T-cell (primary cell): ENCODE measurements at regions not wholly inside any gene's neighbourhood (a gene's known extent, or its start where the extent isn't known, plus 50 kb on each side); places are given as distances from the start of the nearest gene placed in this dataset.
"Not testable (repeated sequence)": the region's sequence is repeated elsewhere in the genome, so short reads cannot be mapped to it uniquely, and the experiment has no call there.

Experiments
- ATAC-seq, 4 experiments: fragments of 200-7000 bp in 3 of 4; fragments of 150-1000 bp in 1 of 4; cut with Tn5 transposase; replicated peaks in 1 of 4; 1 replicate in 3 of 4; 2 replicates in 1 of 4; pipeline ENCODE4 v1.10.0; 2021; ENCODE audit warnings: moderate library complexity in 3 of 4, mild to moderate bottlenecking in 2 of 4, moderate number of reproducible peaks in 1 of 4
- CTCF ChIA-PET, 2 donors: fragments of 300-600 bp; sonication (Branson Sonifier 250); formaldehyde crosslinking; loops; one replicate each; lab custom pipeline; 2022; ENCODE audit warnings: antibody characterized with exemption in 2 of 2; lab: Charles Lee
- POLR2A ChIA-PET, 2 donors: fragments of 300-600 bp; sonication (Branson Sonifier 250); formaldehyde crosslinking; loops; one replicate each; lab custom pipeline; 2022; ENCODE audit warnings: antibody characterized with exemption in 2 of 2; lab: Charles Lee
- DNase-seq, 35 experiments: peaks; one replicate each; pipeline versions ENCODE4 v3.0.0 to v3.0.0-alpha.2; 2013 to 2023
- H3K27ac ChIP-seq: one replicate; pipeline ENCODE4 v1.5.1; 2013; ENCODE audit warnings: low read length
- H3K27me3 ChIP-seq, 2 experiments: replicated peaks in 1 of 2; 1 replicate in 1 of 2; 2 replicates in 1 of 2; pipeline versions ENCODE4 v1.6.1 to v1.7.0; 2013; ENCODE audit warnings: low read length in 1 of 2, mixed read lengths in 1 of 2; ENCODE audit not compliant: control insufficient read depth in 2 of 2, insufficient read depth in 2 of 2; ENCODE audit errors: extremely low read depth in 1 of 2
- H3K36me3 ChIP-seq, 2 donors: 1 replicate in 1 of 2; 2 replicates in 1 of 2; pipeline versions ENCODE4 v1.6.1 to v1.7.0; 2013; ENCODE audit warnings: low read length in 1 of 2; ENCODE audit not compliant: control insufficient read depth in 2 of 2, insufficient read depth in 1 of 2; ENCODE audit errors: extremely low read depth in 1 of 2
- H3K4me1 ChIP-seq, 2 experiments: 1 replicate in 1 of 2; 2 replicates in 1 of 2; pipeline versions ENCODE4 v1.6.1 to v1.7.0; 2013; ENCODE audit warnings: low read length in 2 of 2, mixed read lengths in 1 of 2; ENCODE audit not compliant: insufficient read depth in 2 of 2, control insufficient read depth in 1 of 2; ENCODE audit errors: extremely low read depth in 1 of 2
- H3K4me3 ChIP-seq, 2 donors: 1 replicate in 1 of 2; 2 replicates in 1 of 2; pipeline versions ENCODE4 v1.5.1 to v1.7.0; 2013; ENCODE audit warnings: mild to moderate bottlenecking in 2 of 2, low read length in 1 of 2, moderate library complexity in 1 of 2; ENCODE audit not compliant: control insufficient read depth in 1 of 2; ENCODE audit errors: extremely low read depth in 1 of 2
- H3K9me3 ChIP-seq: 2 replicates; pipeline ENCODE4 v1.7.0; 2013
- H3K27ac Mint-ChIP-seq, 2 donors: one replicate each; pipeline ENCODE4 v1.8.0; 2020 to 2021; ENCODE audit warnings: mild to moderate bottlenecking in 2 of 2, mixed read lengths in 2 of 2
- H3K27me3 Mint-ChIP-seq, 2 donors: one replicate each; pipeline ENCODE4 v1.8.0; 2021 to 2022; ENCODE audit warnings: mixed read lengths in 2 of 2
- H3K36me3 Mint-ChIP-seq: one replicate; pipeline ENCODE4 v1.8.0; 2021; ENCODE audit warnings: mixed read lengths
- H3K4me1 Mint-ChIP-seq, 3 donors: one replicate each; pipeline ENCODE4 v1.8.0; 2020 to 2022; ENCODE audit warnings: mixed read lengths in 3 of 3, mild to moderate bottlenecking in 1 of 3
- H3K4me3 Mint-ChIP-seq, 3 donors: one replicate each; pipeline ENCODE4 v1.8.0; 2020 to 2022; ENCODE audit warnings: mild to moderate bottlenecking in 3 of 3, mixed read lengths in 3 of 3, moderate library complexity in 3 of 3
- H3K9me3 Mint-ChIP-seq, 3 donors: one replicate each; pipeline ENCODE4 v1.8.0; 2020 to 2022; ENCODE audit warnings: mixed read lengths in 3 of 3
- WGBS: methylation state at CpG from one replicate; pipeline ENCODE4 v1.1.5; 2013; ENCODE audit warnings: missing lambda C conversion rate; ENCODE audit not compliant: insufficient coverage; 5-methylcytosine and 5-hydroxymethylcytosine counted together

DNA sequence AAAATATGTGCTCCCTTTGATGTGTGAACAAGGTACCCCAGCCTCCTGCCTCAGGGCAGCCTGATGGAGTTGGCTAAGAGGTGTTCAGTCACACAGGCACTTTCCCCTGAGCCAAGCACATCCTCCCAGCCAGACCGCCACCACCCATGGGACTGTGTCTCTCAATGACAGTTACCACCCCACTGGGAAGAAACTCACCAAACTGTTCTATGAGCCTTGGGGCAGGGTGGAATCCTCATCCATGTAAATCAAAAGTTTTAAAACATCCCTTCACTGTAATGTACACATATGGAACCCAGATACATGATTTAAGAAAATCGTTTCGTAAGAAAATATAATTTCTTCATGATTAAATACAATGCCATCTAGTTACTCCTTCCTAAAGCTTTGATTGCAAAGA is 138.4 kb upstream of the LSM14A start:
- ChIA-PET POLR2A (no interaction called here), CTCF (no interaction called here)
- Histone ChIP-seq H3K27me3 (peaks cover 0 to 17% of the 10 kb centered on the region in 2 experiments), H3K4me1 (no peaks in the 10 kb centered on the region), H3K27ac (no peak overlapping the region), H3K36me3 (no peaks in the 10 kb centered on the region), H3K9me3 (no peaks in the 10 kb centered on the region), H3K4me3 (no peak overlapping the region)
- Mint-ChIP-seq H3K4me3 (no peak overlapping the region), H3K9me3 (no peaks in the 10 kb centered on the region), H3K27me3 (peaks cover 23 to 28% of the 10 kb centered on the region in 2 donors), H3K27ac (no peak overlapping the region), H3K4me1 (no peaks in the 10 kb centered on the region), H3K36me3 (no peaks in the 10 kb centered on the region)
- WGBS, result 100% methylated on average over 1 of the region's 3 CpGs
- ATAC-seq (no peak), DNase-seq (no peak)

DNA sequence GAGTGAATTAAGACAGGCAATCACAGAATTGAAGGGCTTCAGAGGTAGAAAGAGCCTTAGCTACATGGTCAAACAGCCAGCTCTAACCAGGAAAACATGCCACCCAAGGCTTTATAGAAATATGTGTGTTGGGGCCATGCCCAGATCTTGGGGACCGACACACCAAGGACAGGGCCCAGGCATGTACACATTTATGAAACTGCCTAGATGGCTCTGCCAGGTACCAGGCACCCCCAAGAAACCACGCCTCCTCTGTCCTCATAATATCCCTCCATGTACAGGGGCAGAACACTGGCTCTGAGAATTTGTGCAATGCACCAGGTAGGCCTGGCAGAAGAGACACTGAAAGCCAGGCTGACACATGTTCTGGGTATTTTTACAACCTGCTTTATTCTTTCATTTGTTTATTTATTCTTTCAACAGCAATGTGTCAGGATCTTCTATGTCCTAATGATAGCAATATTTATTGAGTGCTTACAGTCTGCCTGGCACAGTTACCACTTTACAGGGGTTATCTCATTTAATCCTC is 137.9 kb upstream of the LSM14A start:
- Mint-ChIP-seq H3K36me3 (no peaks in the 10 kb centered on the region), H3K4me1 (no peaks in the 10 kb centered on the region), H3K27ac (no peak overlapping the region), H3K9me3 (no peaks in the 10 kb centered on the region), H3K27me3 (peaks cover 21 to 29% of the 10 kb centered on the region in 2 donors), H3K4me3 (no peak overlapping the region)
- Histone ChIP-seq H3K4me3 (no peak overlapping the region), H3K9me3 (no peaks in the 10 kb centered on the region), H3K27ac (no peak overlapping the region), H3K36me3 (no peaks in the 10 kb centered on the region), H3K27me3 (peaks cover 0 to 21% of the 10 kb centered on the region in 2 experiments), H3K4me1 (no peaks in the 10 kb centered on the region)
- WGBS, result 71% methylated on average over 2 of the region's 2 CpGs
- no peak for DNase-seq
- ChIA-PET CTCF (no interaction called here), POLR2A (no interaction called here)
- no peak for ATAC-seq

DNA sequence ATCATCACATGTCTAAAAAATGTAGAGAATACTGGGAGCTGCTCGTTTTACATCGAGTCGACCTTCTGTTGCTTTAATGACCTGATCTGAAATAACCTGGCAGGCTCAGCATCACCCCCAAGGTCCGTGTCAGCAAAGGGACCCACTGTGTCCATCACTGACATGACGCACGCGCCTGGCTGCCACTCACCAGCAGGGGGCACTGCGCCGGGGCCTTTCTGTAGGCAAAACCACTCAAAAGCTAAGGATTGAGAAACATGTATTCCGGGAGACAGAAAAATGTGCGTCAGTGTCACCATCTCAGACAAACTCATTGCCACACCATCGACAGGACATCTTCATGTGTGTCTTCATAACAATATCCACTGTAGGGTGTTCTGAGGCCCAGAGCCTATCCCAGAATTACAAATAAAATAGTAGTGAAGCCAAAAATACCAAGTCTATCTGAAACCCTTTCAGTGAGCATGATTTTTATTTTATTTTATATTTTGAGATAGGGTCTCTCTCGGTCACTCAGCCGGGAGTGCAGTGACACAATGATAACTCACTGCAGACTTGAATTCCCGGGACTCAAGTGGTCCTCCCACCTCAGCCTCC is 130.3 kb upstream of the LSM14A start:
- H3K36me3 Mint-ChIP-seq, result no peaks in the 10 kb centered on the region
- ChIA-PET POLR2A (interaction anchor here in 1 of 2 donors (0.5 kb wide), 1 partner anchor 136 kb away, joined by 10 read pairs; no protein-coding TSS in a partner anchor), CTCF (interaction anchor here in 1 of 2 donors (1.2 to 1.3 kb wide), 2 partner anchors 9 to 103 kb away, joined by 3 read pairs; no protein-coding TSS in a partner anchor)
- no peak overlapping the region for H3K27ac Mint-ChIP-seq
- peaks cover 0 to 15% of the 10 kb centered on the region in 2 experiments for H3K27me3 ChIP-seq
- H3K36me3 ChIP-seq, result no peaks in the 10 kb centered on the region
- no peak overlapping the region for H3K4me3 Mint-ChIP-seq
- H3K4me1 Mint-ChIP-seq, result peaks cover 0 to 6% (median 0%) of the 10 kb centered on the region in 3 donors
- WGBS, result 18% methylated on average over 11 of the region's 15 CpGs
- no peak overlapping the region for H3K4me3 ChIP-seq
- H3K27ac ChIP-seq, result no peak overlapping the region
- ATAC-seq (peak in 1 of 4 experiments; percentile 47), DNase-seq (peak; percentile 19 to 72 (median 56))
- no peaks in the 10 kb centered on the region for H3K9me3 ChIP-seq
- no peaks in the 10 kb centered on the region for H3K9me3 Mint-ChIP-seq
- H3K27me3 Mint-ChIP-seq, result peaks cover 12 to 25% of the 10 kb centered on the region in 2 donors
- no peaks in the 10 kb centered on the region for H3K4me1 ChIP-seq

DNA sequence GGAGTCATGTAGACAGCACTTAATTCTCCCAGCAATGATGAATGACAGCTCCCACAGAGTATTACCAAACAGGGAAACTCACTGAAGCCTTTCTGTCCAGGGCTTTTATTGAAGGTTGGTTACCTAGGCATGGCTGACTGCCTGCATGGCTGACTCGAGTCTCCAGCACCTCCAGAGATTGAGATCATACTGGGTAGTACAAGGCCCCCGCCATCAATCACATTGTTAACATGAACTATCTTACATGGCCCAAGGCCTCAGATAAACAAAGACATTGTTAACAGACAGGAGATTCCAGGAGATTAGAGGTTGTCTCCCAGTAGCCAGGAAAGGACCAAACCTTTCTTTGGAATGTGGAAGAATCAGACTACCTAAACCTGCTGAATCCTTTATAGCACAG is 128.3 kb upstream of the LSM14A start:
- peaks cover 0 to 14% of the 10 kb centered on the region in 2 experiments for H3K27me3 ChIP-seq
- H3K4me1 ChIP-seq, result no peaks in the 10 kb centered on the region
- ChIA-PET POLR2A (no interaction called here), CTCF (no interaction called here)
- H3K36me3 ChIP-seq, result no peaks in the 10 kb centered on the region
- H3K9me3 ChIP-seq, result no peaks in the 10 kb centered on the region
- Mint-ChIP-seq H3K27ac (no peak overlapping the region), H3K9me3 (no peaks in the 10 kb centered on the region), H3K4me1 (peaks cover 0 to 6% (median 0%) of the 10 kb centered on the region in 3 donors), H3K27me3 (peaks cover 14 to 29% of the 10 kb centered on the region in 2 donors), H3K36me3 (no peaks in the 10 kb centered on the region), H3K4me3 (no peak overlapping the region)
- H3K27ac ChIP-seq, result no peak overlapping the region
- DNase-seq, result no peak
- ATAC-seq, result no peak
- whole genome bisulfite sequencing, result no CpG with 5 or more reads among the region's 2 CpGs
- H3K4me3 ChIP-seq, result no peak overlapping the region

DNA sequence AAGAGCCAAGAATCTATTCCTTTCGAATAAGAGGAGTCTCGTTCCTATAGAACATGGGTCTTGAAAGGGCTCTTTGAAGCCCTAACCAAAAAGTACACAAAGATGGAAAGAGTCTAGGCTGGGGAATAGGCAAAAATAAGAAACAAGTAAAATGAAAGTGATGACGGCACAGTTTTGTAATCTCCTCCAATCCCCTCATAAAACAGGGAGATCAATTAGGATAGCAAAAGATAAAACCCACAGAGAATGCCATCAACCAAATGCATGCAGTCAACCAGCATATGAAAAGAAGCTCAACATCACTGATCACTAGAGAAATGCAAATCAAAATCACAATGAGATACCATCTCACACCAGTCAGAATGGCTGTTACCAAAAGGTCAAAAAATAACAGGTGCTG is 122.4 kb upstream of the LSM14A start:
- H3K4me1 ChIP-seq, result no peaks in the 10 kb centered on the region
- Mint-ChIP-seq H3K9me3 (no peaks in the 10 kb centered on the region), H3K27ac (no peak overlapping the region), H3K27me3 (peaks cover 20 to 30% of the 10 kb centered on the region in 2 donors), H3K4me3 (no peak overlapping the region), H3K36me3 (no peaks in the 10 kb centered on the region), H3K4me1 (no peaks in the 10 kb centered on the region)
- H3K27ac ChIP-seq, result no peak overlapping the region
- POLR2A ChIA-PET, result no interaction called here
- CTCF ChIA-PET, result interaction anchor here in 1 of 2 donors (0.6 kb wide), 1 partner anchor 16 kb away, joined by 3 read pairs; no protein-coding TSS in a partner anchor
- no CpG with 5 or more reads among the region's 3 CpGs for WGBS
- no peak for ATAC-seq
- peaks cover 0 to 15% of the 10 kb centered on the region in 2 experiments for H3K27me3 ChIP-seq
- no peaks in the 10 kb centered on the region for H3K9me3 ChIP-seq
- no peak overlapping the region for H3K4me3 ChIP-seq
- no peak for DNase-seq
- no peaks in the 10 kb centered on the region for H3K36me3 ChIP-seq

- H3K27ac ChIP-seq, H3K9me3 Mint-ChIP-seq, DNase-seq, H3K4me1 Mint-ChIP-seq, ATAC-seq, H3K4me1 ChIP-seq, H3K4me3 Mint-ChIP-seq, H3K36me3 Mint-ChIP-seq, CTCF ChIA-PET, H3K27ac Mint-ChIP-seq, H3K36me3 ChIP-seq, POLR2A ChIA-PET, H3K4me3 ChIP-seq, H3K9me3 ChIP-seq: not testable (repeated sequence)
- 75% methylated on average over 1 of the region's 3 CpGs for WGBS
- peaks cover 0 to 15% of the 10 kb centered on the region in 2 experiments for H3K27me3 ChIP-seq
- H3K27me3 Mint-ChIP-seq, result peaks cover 20 to 30% of the 10 kb centered on the region in 2 donors
These were observed 121.9 kb upstream of the LSM14A start for GRCh38 chr19:34050430-34050829.
